ENCODE measurements at regions not wholly inside any gene's neighbourhood (a gene's known extent, or its start where the extent isn't known, plus 50 kb on each side); places are given as distances from the start of the nearest gene placed in this dataset.

- no peaks in the 10 kb centered on the region for H4K20me1 ChIP-seq (ENCODE audit: control insufficient read depth, insufficient read depth, low read depth, low read length)
- H3K4me1 ChIP-seq (ENCODE audit: control insufficient read depth, low read length) = no peaks in the 10 kb centered on the region
- H3K27me3 ChIP-seq (ENCODE audit: control insufficient read depth, low read length) = no peaks in the 10 kb centered on the region
- no peaks in the 10 kb centered on the region for H3K79me2 ChIP-seq (ENCODE audit: control insufficient read depth, low read length)
- H3F3A ChIP-seq (ENCODE audit: control insufficient read depth, insufficient read depth) = no peaks in the 10 kb centered on the region
- TF ChIP-seq CTCF (IDR thresholded peaks at IDR 0.05; ENCODE audit: low read depth, low read length, poor library complexity, severe bottlenecking) (no peak), EZH2phosphoT487 (IDR thresholded peaks at IDR 0.05; ENCODE audit: borderline replicate concordance, low read length) (no peak)
- H3K27ac ChIP-seq (ENCODE audit: low read depth, low read length) = no peak overlapping the region
- no peaks in the 10 kb centered on the region for H3K36me3 ChIP-seq (ENCODE audit: control insufficient read depth, low read length)
- H3K4me3 ChIP-seq (ENCODE audit: low read length) = no peak overlapping the region
- no peaks in the 10 kb centered on the region for H3K9me2 ChIP-seq (replicated peaks; ENCODE audit: control insufficient read depth, low read length)
- H3K4me2 ChIP-seq (ENCODE audit: low read length) = no peak overlapping the region
- no peaks in the 10 kb centered on the region for H3K9me3 ChIP-seq (ENCODE audit: control insufficient read depth, insufficient read depth, low read length)
Measured at GRCh38 chr17:63106050-63106449, 140.0 kb downstream of the TANC2 start.

GRCh38 chr17:63109661-63110060, 143.6 kb downstream of the TANC2 start:
- H3K79me2 ChIP-seq (ENCODE audit: control insufficient read depth, low read length) = no peaks in the 10 kb centered on the region
- 0 out of 2 replicates have a peak, but pooled peaks cover 2% of the 10 kb centered on the region for H3K27me3 ChIP-seq (ENCODE audit: control insufficient read depth, low read length)
- H3K27ac ChIP-seq (ENCODE audit: low read depth, low read length) = no peak overlapping the region
- no peaks in the 10 kb centered on the region for H3K36me3 ChIP-seq (ENCODE audit: control insufficient read depth, low read length)
- TF ChIP-seq CTCF (IDR thresholded peaks at IDR 0.05; ENCODE audit: low read depth, low read length, poor library complexity, severe bottlenecking) = no peak
- no peak for TF ChIP-seq EZH2phosphoT487 (IDR thresholded peaks at IDR 0.05; ENCODE audit: borderline replicate concordance, low read length)
- no peak overlapping the region for H3K4me3 ChIP-seq (ENCODE audit: low read length)
- H4K20me1 ChIP-seq (ENCODE audit: control insufficient read depth, insufficient read depth, low read depth, low read length) = no peaks in the 10 kb centered on the region
- H3K4me1 ChIP-seq (ENCODE audit: control insufficient read depth, low read length) = no peaks in the 10 kb centered on the region
- H3F3A ChIP-seq (ENCODE audit: control insufficient read depth, insufficient read depth) = no peaks in the 10 kb centered on the region
- H3K9me3 ChIP-seq (ENCODE audit: control insufficient read depth, insufficient read depth, low read length) = no peaks in the 10 kb centered on the region
- H3K4me2 ChIP-seq (ENCODE audit: low read length) = no peak overlapping the region
- H3K9me2 ChIP-seq (replicated peaks; ENCODE audit: control insufficient read depth, low read length) = no peaks in the 10 kb centered on the region

GRCh38 chr17:63113167-63113566, 147.1 kb downstream of the TANC2 start:
- Histone ChIP-seq H3K79me2 (ENCODE audit: control insufficient read depth, low read length) (no peaks in the 10 kb centered on the region), H3K27ac (ENCODE audit: low read depth, low read length) (no peak overlapping the region), H3F3A (ENCODE audit: control insufficient read depth, insufficient read depth) (no peaks in the 10 kb centered on the region), H4K20me1 (ENCODE audit: control insufficient read depth, insufficient read depth, low read depth, low read length) (no peaks in the 10 kb centered on the region), H3K27me3 (ENCODE audit: control insufficient read depth, low read length) (0 out of 2 replicates have a peak, but pooled peaks cover 2% of the 10 kb centered on the region), H3K4me3 (ENCODE audit: low read length) (no peak overlapping the region), H3K9me3 (ENCODE audit: control insufficient read depth, insufficient read depth, low read length) (no peaks in the 10 kb centered on the region), H3K4me2 (ENCODE audit: low read length) (no peak overlapping the region), H3K36me3 (ENCODE audit: control insufficient read depth, low read length) (no peaks in the 10 kb centered on the region), H3K4me1 (ENCODE audit: control insufficient read depth, low read length) (no peaks in the 10 kb centered on the region), H3K9me2 (replicated peaks; ENCODE audit: control insufficient read depth, low read length) (no peaks in the 10 kb centered on the region)
- TF ChIP-seq CTCF (IDR thresholded peaks at IDR 0.05; ENCODE audit: low read depth, low read length, poor library complexity, severe bottlenecking) (no peak), EZH2phosphoT487 (IDR thresholded peaks at IDR 0.05; ENCODE audit: borderline replicate concordance, low read length) (no peak)
